Thoracic aorta (tissue), 2 donors: ENCODE measurements at regions not wholly inside any gene's neighbourhood (a gene's known extent, or its start where the extent isn't known, plus 50 kb on each side); places are given as distances from the start of the nearest gene placed in this dataset.

Experiments used
- ATAC-seq: fragments of 150-250 bp; one replicate; pipeline ENCODE4 v1.8.0; 2017; ENCODE audit warnings: low read depth; ENCODE audit not compliant: insufficient number of reproducible peaks, low FRiP score
- DNase-seq: peaks from one replicate; pipeline ENCODE4 v3.0.0-alpha.2; 2020; ENCODE audit warnings: low spot score
- H3K27ac ChIP-seq, 2 donors: fragments of 200-600 bp; sonication (generic); 1 replicate in 1 of 2; 2 replicates in 1 of 2; pipeline ENCODE4 v1.5.1; 2016; ENCODE audit warnings: mild to moderate bottlenecking in 2 of 2, moderate library complexity in 2 of 2
- H3K27me3 ChIP-seq: fragments of 200-600 bp; sonication (generic); replicated peaks from 2 replicates; pipeline ENCODE4 v1.6.0; 2016; ENCODE audit warnings: mild to moderate bottlenecking; ENCODE audit not compliant: insufficient read depth
- H3K36me3 ChIP-seq: fragments of 200-600 bp; sonication (generic); one replicate; pipeline ENCODE4 v1.5.1; 2016
- H3K4me1 ChIP-seq, 2 donors: fragments of 200-600 bp; sonication (generic); 1 replicate in 1 of 2; 2 replicates in 1 of 2; pipeline versions ENCODE4 v1.5.1 to v1.6.0; 2016; ENCODE audit warnings: low read depth in 2 of 2, mild to moderate bottlenecking in 1 of 2; ENCODE audit not compliant: control insufficient read depth in 1 of 2
- H3K4me3 ChIP-seq: fragments of 200-600 bp; sonication (generic); 2 replicates; pipeline ENCODE4 v1.5.1; 2016; ENCODE audit warnings: mild to moderate bottlenecking
- H3K9me3 ChIP-seq: fragments of 200-600 bp; sonication (generic); 2 replicates; pipeline ENCODE4 v1.5.1; 2016
- TF ChIP-seq, protein P1 (sequence below): fragments of 200-600 bp; sonication (generic); IDR thresholded peaks from one replicate; pipeline ENCODE4 v1.5.1; 2019; ENCODE audit warnings: antibody characterized with exemption

DNA sequence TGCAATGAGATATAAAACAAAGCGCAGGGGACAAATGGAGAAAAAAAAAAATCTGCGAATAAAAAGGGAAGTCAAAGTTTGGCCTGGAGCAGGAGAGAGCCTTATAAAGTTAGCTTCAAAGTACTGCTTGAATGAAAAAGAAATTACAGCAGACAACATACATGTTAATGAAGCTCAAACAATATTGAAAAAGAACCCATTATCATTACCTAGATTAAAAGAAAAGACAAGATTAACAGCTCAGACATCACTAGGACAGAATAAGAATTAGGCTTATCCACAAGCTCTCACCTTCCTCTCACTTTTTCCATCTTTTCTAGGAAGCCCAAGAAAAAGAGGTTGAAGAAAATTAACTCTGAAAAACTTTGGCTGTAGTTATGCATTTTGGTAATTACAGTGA is 503.5 kb downstream of the ETNK1 start:
- ATAC-seq (no peak), DNase-seq (no peak)
- TF ChIP-seq, protein P1, sequence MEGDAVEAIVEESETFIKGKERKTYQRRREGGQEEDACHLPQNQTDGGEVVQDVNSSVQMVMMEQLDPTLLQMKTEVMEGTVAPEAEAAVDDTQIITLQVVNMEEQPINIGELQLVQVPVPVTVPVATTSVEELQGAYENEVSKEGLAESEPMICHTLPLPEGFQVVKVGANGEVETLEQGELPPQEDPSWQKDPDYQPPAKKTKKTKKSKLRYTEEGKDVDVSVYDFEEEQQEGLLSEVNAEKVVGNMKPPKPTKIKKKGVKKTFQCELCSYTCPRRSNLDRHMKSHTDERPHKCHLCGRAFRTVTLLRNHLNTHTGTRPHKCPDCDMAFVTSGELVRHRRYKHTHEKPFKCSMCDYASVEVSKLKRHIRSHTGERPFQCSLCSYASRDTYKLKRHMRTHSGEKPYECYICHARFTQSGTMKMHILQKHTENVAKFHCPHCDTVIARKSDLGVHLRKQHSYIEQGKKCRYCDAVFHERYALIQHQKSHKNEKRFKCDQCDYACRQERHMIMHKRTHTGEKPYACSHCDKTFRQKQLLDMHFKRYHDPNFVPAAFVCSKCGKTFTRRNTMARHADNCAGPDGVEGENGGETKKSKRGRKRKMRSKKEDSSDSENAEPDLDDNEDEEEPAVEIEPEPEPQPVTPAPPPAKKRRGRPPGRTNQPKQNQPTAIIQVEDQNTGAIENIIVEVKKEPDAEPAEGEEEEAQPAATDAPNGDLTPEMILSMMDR: no peak
- Histone ChIP-seq H3K9me3 (no peaks in the 10 kb centered on the region), H3K27me3 (no peaks in the 10 kb centered on the region), H3K4me3 (no peak overlapping the region), H3K27ac (no peak overlapping the region), H3K36me3 (no peaks in the 10 kb centered on the region), H3K4me1 (peaks cover 0 to 7% of the 10 kb centered on the region in 2 donors)

DNA sequence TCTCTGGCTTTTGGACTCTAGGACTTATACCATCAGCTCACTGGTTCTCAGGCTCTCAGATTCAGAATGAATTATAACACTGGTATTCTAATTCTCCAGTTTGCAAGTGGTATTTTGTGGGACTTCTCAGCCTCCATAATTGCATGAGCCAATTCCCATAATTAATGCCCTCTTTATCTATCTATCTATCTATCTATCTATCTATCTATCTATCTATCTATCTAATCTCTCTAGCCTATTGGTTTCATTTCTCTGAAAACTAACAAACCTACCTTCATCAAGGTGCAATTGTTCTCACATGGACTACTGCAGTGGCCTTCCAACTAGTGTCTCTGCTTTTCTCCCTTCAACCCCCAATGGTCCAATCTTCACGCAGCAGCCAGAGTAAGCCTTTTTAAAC is 507.4 kb downstream of the ETNK1 start:
- TF ChIP-seq, protein P1: no peak
- Histone ChIP-seq H3K4me1 (peaks cover 0 to 7% of the 10 kb centered on the region in 2 donors), H3K27ac (no peak overlapping the region), H3K4me3 (no peak overlapping the region), H3K27me3 (no peaks in the 10 kb centered on the region), H3K36me3 (no peaks in the 10 kb centered on the region), H3K9me3 (no peaks in the 10 kb centered on the region)
- DNase-seq (no peak), ATAC-seq (no peak)

DNA sequence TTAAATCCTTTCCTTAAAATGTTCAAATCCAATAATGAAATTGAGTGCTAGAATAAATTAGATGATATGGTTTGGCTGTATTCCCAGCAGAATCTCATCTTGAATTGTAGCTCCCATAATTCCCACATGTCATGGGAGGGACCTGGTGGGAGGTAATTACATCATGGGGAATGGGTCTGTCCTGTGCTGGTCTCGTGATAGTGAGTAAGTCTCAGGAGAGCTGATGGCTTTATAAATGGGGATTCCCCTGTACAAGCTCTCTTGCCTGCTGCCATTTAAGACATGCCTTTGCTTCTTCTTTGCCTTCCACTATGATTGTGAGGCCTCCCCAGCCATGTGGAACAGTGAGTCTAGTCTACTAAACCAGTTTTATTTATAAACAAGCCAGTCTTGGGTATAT is 508.5 kb downstream of the ETNK1 start:
- Histone ChIP-seq H3K36me3 (no peaks in the 10 kb centered on the region), H3K27ac (no peak overlapping the region), H3K27me3 (no peaks in the 10 kb centered on the region), H3K4me3 (no peak overlapping the region), H3K9me3 (no peaks in the 10 kb centered on the region), H3K4me1 (peaks cover 0 to 7% of the 10 kb centered on the region in 2 donors)
- no peak for ATAC-seq
- TF ChIP-seq, protein P1: no peak
- no peak for DNase-seq

DNA sequence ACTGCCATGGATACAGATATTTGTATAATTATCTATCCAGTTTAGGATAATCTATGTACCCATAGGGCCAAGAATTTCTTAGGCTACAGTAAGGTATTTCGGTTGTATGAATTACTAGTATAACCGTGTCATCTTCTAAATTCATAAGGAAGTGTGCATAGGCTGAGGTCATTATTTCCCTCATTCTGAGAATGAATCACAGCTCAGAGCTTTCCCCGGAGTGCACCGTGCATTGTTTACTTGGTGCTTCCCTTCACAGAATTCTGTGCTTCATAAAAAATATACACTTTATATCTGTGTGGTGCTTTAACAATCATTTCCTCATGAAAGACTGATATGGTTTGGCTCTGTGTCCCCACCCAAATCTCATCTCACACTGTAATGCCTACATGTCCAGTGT is 514.1 kb downstream of the ETNK1 start:
- H3K27ac ChIP-seq: no peak overlapping the region
- no peak overlapping the region for H3K4me3 ChIP-seq
- H3K36me3 ChIP-seq: no peaks in the 10 kb centered on the region
- no peaks in the 10 kb centered on the region for H3K9me3 ChIP-seq
- TF ChIP-seq, protein P1: no peak
- no peaks in the 10 kb centered on the region for H3K27me3 ChIP-seq
- DNase-seq (no peak), ATAC-seq (no peak)
- peaks cover 0 to 11% of the 10 kb centered on the region in 2 donors for H3K4me1 ChIP-seq

DNA sequence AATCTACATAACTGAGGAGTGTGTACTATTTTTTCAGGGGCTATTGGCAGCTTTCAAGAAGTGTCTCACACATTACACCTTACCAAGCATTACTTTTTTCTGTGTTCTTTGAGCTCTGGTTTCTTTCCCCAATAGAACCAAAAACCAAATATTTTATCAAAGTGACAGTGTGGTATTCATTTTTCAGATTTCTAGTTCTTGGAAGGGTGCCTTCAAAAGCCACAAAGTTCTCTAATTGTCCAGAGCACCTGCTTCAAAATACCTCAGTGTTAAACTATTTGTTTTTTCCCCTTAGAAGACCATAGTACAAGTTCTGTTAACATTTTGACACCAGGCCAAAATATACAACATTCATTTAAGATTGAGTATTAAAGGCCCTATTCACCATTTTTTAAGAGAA is 515.7 kb downstream of the ETNK1 start:
- no peak overlapping the region for H3K4me3 ChIP-seq
- no peaks in the 10 kb centered on the region for H3K27me3 ChIP-seq
- peaks cover 0 to 11% of the 10 kb centered on the region in 2 donors for H3K4me1 ChIP-seq
- no peaks in the 10 kb centered on the region for H3K36me3 ChIP-seq
- DNase-seq: no peak
- no peak overlapping the region for H3K27ac ChIP-seq
- TF ChIP-seq, protein P1: no peak
- ATAC-seq: no peak
- no peaks in the 10 kb centered on the region for H3K9me3 ChIP-seq
